ENCODE measurements at regions not wholly inside any gene's neighbourhood (a gene's known extent, or its start where the extent isn't known, plus 50 kb on each side); places are given as distances from the start of the nearest gene placed in this dataset.

- Histone ChIP-seq H3K27me3 (ENCODE audit: control insufficient read depth, insufficient read depth, low read length) (no peaks in the 10 kb centered on the region), H3K9me3 (ENCODE audit: control insufficient read depth, insufficient read depth, low read length) (peaks cover 10% of the 10 kb centered on the region), H3K27ac (ENCODE audit: low read depth, low read length) (no peak overlapping the region), H3K4me3 (ENCODE audit: low read depth, low read length) (no peak overlapping the region)
- TF ChIP-seq, protein P1, sequence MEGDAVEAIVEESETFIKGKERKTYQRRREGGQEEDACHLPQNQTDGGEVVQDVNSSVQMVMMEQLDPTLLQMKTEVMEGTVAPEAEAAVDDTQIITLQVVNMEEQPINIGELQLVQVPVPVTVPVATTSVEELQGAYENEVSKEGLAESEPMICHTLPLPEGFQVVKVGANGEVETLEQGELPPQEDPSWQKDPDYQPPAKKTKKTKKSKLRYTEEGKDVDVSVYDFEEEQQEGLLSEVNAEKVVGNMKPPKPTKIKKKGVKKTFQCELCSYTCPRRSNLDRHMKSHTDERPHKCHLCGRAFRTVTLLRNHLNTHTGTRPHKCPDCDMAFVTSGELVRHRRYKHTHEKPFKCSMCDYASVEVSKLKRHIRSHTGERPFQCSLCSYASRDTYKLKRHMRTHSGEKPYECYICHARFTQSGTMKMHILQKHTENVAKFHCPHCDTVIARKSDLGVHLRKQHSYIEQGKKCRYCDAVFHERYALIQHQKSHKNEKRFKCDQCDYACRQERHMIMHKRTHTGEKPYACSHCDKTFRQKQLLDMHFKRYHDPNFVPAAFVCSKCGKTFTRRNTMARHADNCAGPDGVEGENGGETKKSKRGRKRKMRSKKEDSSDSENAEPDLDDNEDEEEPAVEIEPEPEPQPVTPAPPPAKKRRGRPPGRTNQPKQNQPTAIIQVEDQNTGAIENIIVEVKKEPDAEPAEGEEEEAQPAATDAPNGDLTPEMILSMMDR (IDR thresholded peaks at IDR 0.05; ENCODE audit: low read depth, low read length): no peak
- DNase-seq (ENCODE audit: low read depth, low spot score): no peak
- POLR2A ChIA-PET: no interaction called here
- CTCF ChIA-PET: no interaction called here
Measured at GRCh38 chr5:162391833-162392232, 324.3 kb downstream of the GABRG2 start.

DNA sequence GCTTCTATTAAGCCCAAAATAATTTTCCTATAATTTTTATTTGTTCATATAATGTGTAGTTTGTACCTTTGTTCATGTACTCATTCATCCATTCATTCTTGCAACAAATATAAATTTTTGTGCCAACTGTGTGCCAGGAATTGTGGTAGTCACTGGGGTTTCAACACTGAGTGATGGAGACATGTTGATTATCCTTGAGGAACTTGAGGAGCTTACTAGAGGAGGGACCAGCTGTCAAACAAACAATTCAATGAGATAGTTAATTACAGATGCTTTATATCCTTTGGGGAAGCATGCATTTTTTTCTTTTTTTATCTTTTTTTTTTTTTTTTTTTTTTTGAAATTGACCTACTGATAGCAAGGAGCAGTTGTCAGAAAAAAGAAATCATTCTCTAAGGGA lies 324.8 kb downstream of the GABRG2 start:
- DNase-seq (ENCODE audit: low read depth, low spot score): no peak
- Histone ChIP-seq H3K27me3 (ENCODE audit: control insufficient read depth, insufficient read depth, low read length) (no peaks in the 10 kb centered on the region), H3K4me3 (ENCODE audit: low read depth, low read length) (no peak overlapping the region), H3K27ac (ENCODE audit: low read depth, low read length) (no peak overlapping the region), H3K9me3 (ENCODE audit: control insufficient read depth, insufficient read depth, low read length) (peaks cover 10% of the 10 kb centered on the region)
- POLR2A ChIA-PET: no interaction called here
- CTCF ChIA-PET: no interaction called here
- TF ChIP-seq, protein P1 (IDR thresholded peaks at IDR 0.05; ENCODE audit: low read depth, low read length): no peak

GRCh38 chr5:162393534-162393933 lies 326.0 kb downstream of the GABRG2 start:
- ChIA-PET CTCF (no interaction called here), POLR2A (no interaction called here)
- Histone ChIP-seq H3K27ac (ENCODE audit: low read depth, low read length) (no peak overlapping the region), H3K9me3 (ENCODE audit: control insufficient read depth, insufficient read depth, low read length) (peaks cover 7% of the 10 kb centered on the region), H3K27me3 (ENCODE audit: control insufficient read depth, insufficient read depth, low read length) (no peaks in the 10 kb centered on the region), H3K4me3 (ENCODE audit: low read depth, low read length) (no peak overlapping the region)
- TF ChIP-seq, protein P1 (IDR thresholded peaks at IDR 0.05; ENCODE audit: low read depth, low read length): no peak
- DNase-seq (ENCODE audit: low read depth, low spot score): no peak

GRCh38 chr5:162407614-162408013 lies 340.0 kb downstream of the GABRG2 start:
- H3K9me3 ChIP-seq (ENCODE audit: control insufficient read depth, insufficient read depth, low read length): peaks cover 9% of the 10 kb centered on the region; the same call in 1 of the 2 replicates
- no peaks in the 10 kb centered on the region for H3K27me3 ChIP-seq (ENCODE audit: control insufficient read depth, insufficient read depth, low read length)
- CTCF ChIA-PET: no interaction called here
- POLR2A ChIA-PET: no interaction called here
- no peak overlapping the region for H3K27ac ChIP-seq (ENCODE audit: low read depth, low read length)
- TF ChIP-seq, protein P1 (IDR thresholded peaks at IDR 0.05; ENCODE audit: low read depth, low read length): no peak
- no peak overlapping the region for H3K4me3 ChIP-seq (ENCODE audit: low read depth, low read length)
- DNase-seq (ENCODE audit: low read depth, low spot score): no peak

DNA sequence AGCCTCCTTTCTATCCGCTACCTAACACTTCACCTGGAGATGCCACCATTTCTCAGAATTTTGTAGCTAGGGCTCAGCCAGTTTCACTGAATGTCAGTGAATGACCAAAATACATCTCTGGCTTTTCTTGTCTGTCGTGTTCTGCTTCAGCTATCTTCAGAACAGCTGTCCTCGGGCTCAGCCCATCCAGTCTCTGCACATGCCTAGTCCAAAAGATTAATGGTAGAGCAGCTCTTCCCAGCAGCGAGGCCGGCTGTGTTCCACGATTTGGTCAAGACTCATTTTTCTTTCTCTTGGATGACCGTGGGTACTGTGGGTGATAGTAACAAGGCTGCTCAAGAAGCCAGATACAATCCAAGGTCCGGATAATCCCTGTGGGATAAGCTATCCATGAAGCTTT lies 342.8 kb downstream of the GABRG2 start:
- Histone ChIP-seq H3K27me3 (ENCODE audit: control insufficient read depth, insufficient read depth, low read length) (no peaks in the 10 kb centered on the region), H3K9me3 (ENCODE audit: control insufficient read depth, insufficient read depth, low read length) (peaks cover 13% of the 10 kb centered on the region), H3K27ac (ENCODE audit: low read depth, low read length) (no peak overlapping the region), H3K4me3 (ENCODE audit: low read depth, low read length) (no peak overlapping the region)
- DNase-seq (ENCODE audit: low read depth, low spot score): no peak
- CTCF ChIA-PET: no interaction called here
- POLR2A ChIA-PET: no interaction called here
- TF ChIP-seq, protein P1 (IDR thresholded peaks at IDR 0.05; ENCODE audit: low read depth, low read length): no peak
